GM11168 (cell line): ENCODE measurements at regions not wholly inside any gene's neighbourhood (a gene's known extent, or its start where the extent isn't known, plus 50 kb on each side); places are given as distances from the start of the nearest gene placed in this dataset.
"Not testable (repeated sequence)": the region's sequence is repeated elsewhere in the genome, so short reads cannot be mapped to it uniquely, and the experiment has no call there.

Experiments
- in situ Hi-C: fragments of 300-500 bp; cut with MboI; formaldehyde crosslinking; loops from one replicate; pipeline ENCODE4 v1.12.0; 2022; ENCODE audit warnings: low sequenced_read_pairs; ENCODE audit not compliant: unreplicated experiment

- in situ Hi-C loops = no loop called here
Measured at GRCh38 chr2:55811048-55811447, 112.5 kb downstream of the EFEMP1 start.

- in situ Hi-C loops = no loop called here
Measured at GRCh38 chr2:55810622-55811020, 113.0 kb downstream of the EFEMP1 start.

- in situ Hi-C loops = no loop called here
Measured at GRCh38 chr2:55809875-55810621, 113.5 kb downstream of the EFEMP1 start.

- in situ Hi-C loops = no loop called here
Measured at GRCh38 chr2:55807900-55808299, 114.3 kb upstream of the PNPT1 start.

GRCh38 chr2:55805686-55806085 lies 112.0 kb upstream of the PNPT1 start:
- in situ Hi-C loops = no loop called here

GRCh38 chr2:55804535-55804934 lies 110.9 kb upstream of the PNPT1 start:
- in situ Hi-C loops = no loop called here

GRCh38 chr2:55802067-55802466 lies 108.4 kb upstream of the PNPT1 start:
- in situ Hi-C loops = no loop called here

- in situ Hi-C loops = no loop called here
Measured at GRCh38 chr2:55801436-55801835, 107.8 kb upstream of the PNPT1 start.

- in situ Hi-C loops = not testable (repeated sequence)
Measured at GRCh38 chr2:55799624-55800023, 106.0 kb upstream of the PNPT1 start.

- in situ Hi-C loops = no loop called here
Measured at GRCh38 chr2:55796121-55796520, 102.5 kb upstream of the PNPT1 start.

- in situ Hi-C loops = not testable (repeated sequence)
Measured at GRCh38 chr2:55793602-55794001, 100.0 kb upstream of the PNPT1 start.

- in situ Hi-C loops = no loop called here
Measured at GRCh38 chr2:55786280-55786679, 92.6 kb upstream of the PNPT1 start.

GRCh38 chr2:55783751-55784150 lies 90.1 kb upstream of the PNPT1 start:
- in situ Hi-C loops = not testable (repeated sequence)

- in situ Hi-C loops = no loop called here
Measured at GRCh38 chr2:55782528-55783173, 89.0 kb upstream of the PNPT1 start.

- in situ Hi-C loops = no loop called here
Measured at GRCh38 chr2:55781542-55781941, 87.9 kb upstream of the PNPT1 start.

GRCh38 chr2:55780697-55781096 lies 87.1 kb upstream of the PNPT1 start:
- in situ Hi-C loops = no loop called here

- in situ Hi-C loops = no loop called here
Measured at GRCh38 chr2:55779459-55780421, 86.1 kb upstream of the PNPT1 start.

GRCh38 chr2:55776966-55777365 lies 83.3 kb upstream of the PNPT1 start:
- in situ Hi-C loops = no loop called here

GRCh38 chr2:55776479-55776878 lies 82.8 kb upstream of the PNPT1 start:
- in situ Hi-C loops = no loop called here

GRCh38 chr2:55775828-55776227 lies 82.2 kb upstream of the PNPT1 start:
- in situ Hi-C loops = no loop called here

- in situ Hi-C loops = not testable (repeated sequence)
Measured at GRCh38 chr2:55773651-55774050, 80.0 kb upstream of the PNPT1 start.
